Stomach (tissue), 8 donors: ENCODE measurements at regions not wholly inside any gene's neighbourhood (a gene's known extent, or its start where the extent isn't known, plus 50 kb on each side); places are given as distances from the start of the nearest gene placed in this dataset.

Experiments
- DNase-seq, 2 donors: peaks; one replicate each; pipeline versions ENCODE4 v3.0.0 to v3.0.0-alpha.2; 2013 to 2019
- H3K27ac ChIP-seq, 5 donors: fragments of 200-600 bp in 4 of 5; sonication (generic) in 4 of 5; one replicate each; pipeline ENCODE4 v1.5.1; 2013 to 2019; ENCODE audit warnings: mild to moderate bottlenecking in 1 of 5, moderate library complexity in 1 of 5
- H3K27me3 ChIP-seq, 3 donors: fragments of 200-600 bp; sonication (generic); one replicate each; pipeline ENCODE4 v1.5.1; 2017 to 2019; ENCODE audit warnings: mixed run types in 1 of 3
- H3K36me3 ChIP-seq, 4 donors: fragments of 200-600 bp; sonication (generic); 1 replicate in 3 of 4; 2 replicates in 1 of 4; pipeline ENCODE4 v1.5.1; 2016 to 2019
- H3K4me1 ChIP-seq, 4 donors: fragments of 200-600 bp; sonication (generic); one replicate each; pipeline ENCODE4 v1.5.1; 2016 to 2019
- H3K4me3 ChIP-seq, 4 donors: fragments of 200-600 bp; sonication (generic) in 3 of 4; one replicate each; pipeline ENCODE4 v1.5.1; 2016 to 2019; ENCODE audit warnings: mild to moderate bottlenecking in 1 of 4
- H3K9me3 ChIP-seq, 4 donors: fragments of 200-600 bp; sonication (generic); one replicate each; pipeline ENCODE4 v1.5.1; 2016 to 2019
- EP300 ChIP-seq: sonication (generic); formaldehyde crosslinking; IDR thresholded peaks from one replicate; pipeline ENCODE4 v1.6.1; 2017; ENCODE audit warnings: antibody characterized with exemption
- POLR2A ChIP-seq, 4 donors: fragments of 450-650 bp; IDR thresholded peaks; one replicate each; pipeline ENCODE4 v1.6.1; 2016; ENCODE audit warnings: antibody characterized with exemption in 4 of 4, control low read depth in 2 of 4, mild to moderate bottlenecking in 1 of 4, moderate library complexity in 1 of 4
- POLR2AphosphoS5 ChIP-seq, 3 donors: sonication (generic); formaldehyde crosslinking; IDR thresholded peaks; one replicate each; pipeline ENCODE4 v1.6.1; 2016; ENCODE audit warnings: antibody characterized with exemption in 3 of 3
- WGBS, 5 donors: extraction: QIAGEN DNeasy Blood & Tissue Kit in 3 of 5; methylation state at CpG; one replicate each; pipeline versions ENCODE4 v1.1.5 to v1.1.7; 2013 to 2018; 5-methylcytosine and 5-hydroxymethylcytosine counted together
- intact Hi-C: fragments of 100-400 bp; cut with DNase I; formaldehyde crosslinking; loops from one replicate; pipeline ENCODE4 v1.15.1; 2023; ENCODE audit warnings: low total_unique reads
- TF ChIP-seq, protein P1 (sequence below), 7 experiments: fragments of 450-650 bp in 4 of 7; fragments of 200-600 bp in 3 of 7; sonication (generic) in 3 of 7; IDR thresholded peaks; one replicate each; pipeline ENCODE4 v1.5.1; 2016 to 2019; ENCODE audit warnings: antibody characterized with exemption in 7 of 7, control low read depth in 2 of 7, mild to moderate bottlenecking in 1 of 7
- donor health status: healthy with polysubstance abuse.
- donor health status: Bipolar disorder and iron deficiency.
- donor health status: healthy.

DNA sequence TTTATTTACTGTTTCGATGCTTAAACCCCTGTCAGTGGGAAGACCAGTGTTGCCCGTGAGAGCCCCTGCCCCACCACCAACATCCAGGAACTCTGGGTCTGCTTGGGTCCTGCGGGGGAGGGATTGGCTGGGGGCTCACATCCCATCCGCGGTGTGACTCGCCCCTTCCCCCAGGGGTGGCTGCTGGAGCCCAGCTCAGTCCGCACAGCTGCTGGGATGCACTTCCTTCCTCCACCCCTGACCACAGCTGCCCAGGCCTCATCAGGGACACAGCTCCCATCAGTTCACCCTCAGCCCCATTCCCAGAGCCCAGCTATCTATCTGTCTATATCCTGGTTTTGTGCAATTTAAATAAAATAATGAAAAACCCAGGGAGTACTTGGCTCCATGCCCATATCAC is 54.5 kb downstream of the JAKMIP3 start:
- TF ChIP-seq POLR2AphosphoS5 (IDR thresholded peaks at IDR 0.05) (no peak), POLR2A (IDR thresholded peaks at IDR 0.05) (no peak), EP300 (no peak)
- TF ChIP-seq, protein P1, sequence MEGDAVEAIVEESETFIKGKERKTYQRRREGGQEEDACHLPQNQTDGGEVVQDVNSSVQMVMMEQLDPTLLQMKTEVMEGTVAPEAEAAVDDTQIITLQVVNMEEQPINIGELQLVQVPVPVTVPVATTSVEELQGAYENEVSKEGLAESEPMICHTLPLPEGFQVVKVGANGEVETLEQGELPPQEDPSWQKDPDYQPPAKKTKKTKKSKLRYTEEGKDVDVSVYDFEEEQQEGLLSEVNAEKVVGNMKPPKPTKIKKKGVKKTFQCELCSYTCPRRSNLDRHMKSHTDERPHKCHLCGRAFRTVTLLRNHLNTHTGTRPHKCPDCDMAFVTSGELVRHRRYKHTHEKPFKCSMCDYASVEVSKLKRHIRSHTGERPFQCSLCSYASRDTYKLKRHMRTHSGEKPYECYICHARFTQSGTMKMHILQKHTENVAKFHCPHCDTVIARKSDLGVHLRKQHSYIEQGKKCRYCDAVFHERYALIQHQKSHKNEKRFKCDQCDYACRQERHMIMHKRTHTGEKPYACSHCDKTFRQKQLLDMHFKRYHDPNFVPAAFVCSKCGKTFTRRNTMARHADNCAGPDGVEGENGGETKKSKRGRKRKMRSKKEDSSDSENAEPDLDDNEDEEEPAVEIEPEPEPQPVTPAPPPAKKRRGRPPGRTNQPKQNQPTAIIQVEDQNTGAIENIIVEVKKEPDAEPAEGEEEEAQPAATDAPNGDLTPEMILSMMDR (IDR thresholded peaks at IDR 0.05): no peak
- Histone ChIP-seq H3K4me1 (no peaks in the 10 kb centered on the region), H3K27me3 (peaks cover 0 to 5% (median 0%) of the 10 kb centered on the region in 3 donors), H3K36me3 (peaks cover 0 to 5% (median 0%) of the 10 kb centered on the region in 4 donors), H3K9me3 (no peaks in the 10 kb centered on the region), H3K27ac (no peak overlapping the region), H3K4me3 (no peak overlapping the region)
- intact Hi-C loops: no loop called here
- WGBS, 5 donors: 50 to 72% (median 67%) methylated on average over 7 of the region's 7 CpGs
- DNase-seq: no peak

DNA sequence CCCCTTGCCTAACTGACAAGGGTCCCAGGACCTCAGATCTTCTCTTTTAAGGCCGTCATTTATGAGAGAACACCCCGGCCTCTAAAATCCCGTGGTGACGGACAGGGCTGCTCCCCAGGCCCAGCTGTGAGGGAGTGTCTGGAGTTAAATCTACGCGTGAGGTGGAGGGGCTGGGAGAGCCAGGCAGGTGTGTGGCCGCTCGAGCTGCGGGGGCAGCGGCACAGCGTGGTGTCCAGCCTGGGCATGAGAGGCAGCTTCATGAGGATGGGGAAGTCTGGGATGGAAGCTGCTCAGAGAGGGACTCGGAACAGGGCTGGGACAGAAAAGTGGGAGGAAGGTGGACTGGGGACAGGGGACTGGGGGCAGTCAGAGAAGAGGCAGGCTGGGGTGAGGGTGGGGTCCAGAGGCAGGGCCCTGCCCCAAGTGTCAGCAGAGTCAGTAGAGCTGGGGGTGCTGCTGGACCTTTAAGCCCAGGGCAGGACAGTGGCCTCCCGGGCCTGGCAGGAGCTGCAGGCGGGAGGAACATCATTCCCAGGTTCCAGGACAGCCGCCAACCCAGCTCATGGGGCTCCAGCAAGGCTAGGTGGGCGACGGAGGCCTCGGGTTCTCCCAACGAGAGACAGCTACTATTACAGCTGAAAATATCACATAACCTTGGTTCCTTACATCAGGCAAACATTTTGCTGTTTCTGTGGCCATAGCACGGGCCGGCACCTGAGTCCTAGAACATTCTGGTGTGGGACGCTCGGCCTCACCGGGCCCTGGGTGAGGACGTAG is 55.2 kb downstream of the JAKMIP3 start:
- Histone ChIP-seq H3K4me1 (no peaks in the 10 kb centered on the region), H3K4me3 (no peak overlapping the region), H3K27me3 (peaks cover 0 to 5% (median 0%) of the 10 kb centered on the region in 3 donors), H3K27ac (no peak overlapping the region), H3K36me3 (peaks cover 0 to 5% (median 0%) of the 10 kb centered on the region in 4 donors), H3K9me3 (no peaks in the 10 kb centered on the region)
- DNase-seq: no peak
- 78 to 86% (median 84%) methylated on average over 22 to 25 of the region's 25 CpGs for WGBS, 5 donors
- intact Hi-C loops: no loop called here
- TF ChIP-seq POLR2A (IDR thresholded peaks at IDR 0.05): no peak
- TF ChIP-seq POLR2AphosphoS5 (IDR thresholded peaks at IDR 0.05): no peak
- no peak for TF ChIP-seq EP300
- TF ChIP-seq, protein P1 (IDR thresholded peaks at IDR 0.05): no peak

DNA sequence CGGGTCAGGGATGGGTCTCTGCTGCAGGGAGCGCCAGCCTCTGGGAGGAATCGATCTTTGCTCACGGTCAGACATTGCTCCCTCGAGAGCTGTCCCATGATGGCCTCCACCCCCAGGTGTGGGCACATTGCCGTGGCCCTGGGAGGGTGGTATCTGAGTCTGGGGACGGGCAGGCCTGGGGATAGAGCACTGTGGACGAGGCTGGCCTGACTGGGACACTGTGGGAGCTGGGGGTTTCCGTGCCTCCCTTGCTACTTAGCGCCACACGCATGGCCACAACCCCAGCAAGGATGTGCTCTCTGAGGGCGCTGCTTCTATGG is 55.7 kb downstream of the JAKMIP3 start:
- no peak for TF ChIP-seq POLR2AphosphoS5 (IDR thresholded peaks at IDR 0.05)
- no peak for TF ChIP-seq POLR2A (IDR thresholded peaks at IDR 0.05)
- no peak for TF ChIP-seq EP300
- TF ChIP-seq, protein P1 (IDR thresholded peaks at IDR 0.05): no peak
- Histone ChIP-seq H3K27ac (no peak overlapping the region), H3K27me3 (peaks cover 0 to 5% (median 0%) of the 10 kb centered on the region in 3 donors), H3K9me3 (no peaks in the 10 kb centered on the region), H3K4me1 (no peaks in the 10 kb centered on the region), H3K36me3 (peaks cover 0 to 5% (median 0%) of the 10 kb centered on the region in 4 donors), H3K4me3 (no peak overlapping the region)
- DNase-seq: no peak
- intact Hi-C loops: no loop called here
- 79 to 88% (median 80%) methylated on average over 7 to 12 of the region's 12 CpGs for WGBS, 5 donors

DNA sequence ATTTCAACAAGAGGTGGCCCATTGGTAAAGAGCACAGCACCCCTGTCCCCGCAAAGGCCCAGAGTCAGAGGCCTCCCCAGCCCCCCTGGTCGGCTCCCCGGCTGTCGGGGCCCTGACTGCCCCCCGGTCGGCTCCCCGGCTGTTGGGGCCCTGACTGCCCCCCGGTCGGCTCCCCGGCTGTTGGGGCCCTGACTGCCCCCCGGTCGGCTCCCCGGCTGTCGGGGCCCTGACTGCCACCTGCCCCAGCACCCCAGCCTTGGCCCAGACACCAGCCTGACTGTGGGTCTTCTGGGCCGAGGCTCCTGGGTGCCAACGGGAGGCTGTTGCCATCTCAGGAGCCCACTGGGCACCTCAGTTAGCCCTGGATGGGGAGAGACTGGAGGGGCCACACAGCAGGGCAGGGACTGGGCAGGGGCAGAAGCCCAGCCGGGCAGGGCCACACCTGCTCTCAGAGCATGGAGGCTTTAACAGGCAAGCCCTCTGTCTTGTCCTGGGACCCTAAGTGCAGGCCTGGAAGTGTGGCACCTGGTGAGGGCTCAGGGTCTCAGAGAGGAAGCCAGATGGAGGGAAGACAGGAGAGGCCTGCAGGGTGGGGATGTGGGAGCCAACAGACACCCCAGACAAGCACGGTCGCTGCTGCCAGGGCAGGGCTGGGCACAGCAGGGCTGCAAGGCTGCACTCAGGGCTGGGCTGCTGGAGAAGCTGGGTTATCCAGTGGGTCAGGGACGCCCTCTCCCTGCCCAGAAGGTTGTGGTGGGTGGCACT is 56.5 kb downstream of the JAKMIP3 start:
- Histone ChIP-seq H3K9me3 (no peaks in the 10 kb centered on the region), H3K27me3 (peaks cover 0 to 5% (median 0%) of the 10 kb centered on the region in 3 donors), H3K4me1 (no peaks in the 10 kb centered on the region), H3K4me3 (no peak overlapping the region), H3K36me3 (peaks cover 0 to 5% (median 0%) of the 10 kb centered on the region in 4 donors), H3K27ac (no peak overlapping the region)
- 74 to 93% (median 87%) methylated on average over 12 to 20 of the region's 20 CpGs for WGBS, 5 donors
- DNase-seq: no peak
- intact Hi-C loops: no loop called here
- no peak for TF ChIP-seq POLR2AphosphoS5 (IDR thresholded peaks at IDR 0.05)
- TF ChIP-seq, protein P1 (IDR thresholded peaks at IDR 0.05): no peak
- TF ChIP-seq POLR2A (IDR thresholded peaks at IDR 0.05): no peak
- no peak for TF ChIP-seq EP300
